ENCODE measurements at regions not wholly inside any gene's neighbourhood (a gene's known extent, or its start where the extent isn't known, plus 50 kb on each side); places are given as distances from the start of the nearest gene placed in this dataset.

DNA sequence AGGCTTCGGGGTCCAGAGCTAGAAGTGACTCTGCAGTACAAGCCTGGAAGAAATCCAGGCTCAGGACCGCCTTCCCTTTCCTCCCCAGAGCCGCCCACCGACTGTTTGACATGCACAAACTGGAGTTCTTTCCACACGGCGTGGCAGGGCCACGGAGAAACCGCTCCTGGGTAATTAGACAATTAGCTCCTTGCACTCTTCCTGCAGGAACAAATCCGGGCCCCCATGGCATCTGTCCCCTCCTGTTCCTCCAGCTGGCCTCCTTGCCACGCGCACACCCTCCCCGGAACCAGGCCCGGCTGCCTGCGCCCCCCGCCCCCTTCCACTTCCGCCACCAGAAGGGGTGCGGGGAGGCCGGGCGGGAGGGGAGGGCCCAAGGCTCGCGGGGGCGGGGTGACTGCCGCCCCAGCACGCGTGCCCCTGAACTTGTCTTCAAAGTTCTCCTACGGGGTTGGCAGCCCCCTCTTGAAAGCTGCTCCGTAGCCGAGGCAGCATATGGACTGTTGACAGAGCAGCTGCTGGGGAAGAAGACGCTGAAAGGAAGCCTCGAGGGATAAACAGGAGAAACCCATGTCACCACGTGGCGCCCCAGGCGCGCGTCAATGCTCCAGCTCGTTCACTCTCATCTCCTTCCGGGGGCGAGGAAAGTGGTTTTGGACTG lies 74.3 kb downstream of the SEC61B start:
- TF ChIP-seq, protein P1, sequence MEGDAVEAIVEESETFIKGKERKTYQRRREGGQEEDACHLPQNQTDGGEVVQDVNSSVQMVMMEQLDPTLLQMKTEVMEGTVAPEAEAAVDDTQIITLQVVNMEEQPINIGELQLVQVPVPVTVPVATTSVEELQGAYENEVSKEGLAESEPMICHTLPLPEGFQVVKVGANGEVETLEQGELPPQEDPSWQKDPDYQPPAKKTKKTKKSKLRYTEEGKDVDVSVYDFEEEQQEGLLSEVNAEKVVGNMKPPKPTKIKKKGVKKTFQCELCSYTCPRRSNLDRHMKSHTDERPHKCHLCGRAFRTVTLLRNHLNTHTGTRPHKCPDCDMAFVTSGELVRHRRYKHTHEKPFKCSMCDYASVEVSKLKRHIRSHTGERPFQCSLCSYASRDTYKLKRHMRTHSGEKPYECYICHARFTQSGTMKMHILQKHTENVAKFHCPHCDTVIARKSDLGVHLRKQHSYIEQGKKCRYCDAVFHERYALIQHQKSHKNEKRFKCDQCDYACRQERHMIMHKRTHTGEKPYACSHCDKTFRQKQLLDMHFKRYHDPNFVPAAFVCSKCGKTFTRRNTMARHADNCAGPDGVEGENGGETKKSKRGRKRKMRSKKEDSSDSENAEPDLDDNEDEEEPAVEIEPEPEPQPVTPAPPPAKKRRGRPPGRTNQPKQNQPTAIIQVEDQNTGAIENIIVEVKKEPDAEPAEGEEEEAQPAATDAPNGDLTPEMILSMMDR (IDR thresholded peaks at IDR 0.05), result no peak
- TF ChIP-seq, protein P2, sequence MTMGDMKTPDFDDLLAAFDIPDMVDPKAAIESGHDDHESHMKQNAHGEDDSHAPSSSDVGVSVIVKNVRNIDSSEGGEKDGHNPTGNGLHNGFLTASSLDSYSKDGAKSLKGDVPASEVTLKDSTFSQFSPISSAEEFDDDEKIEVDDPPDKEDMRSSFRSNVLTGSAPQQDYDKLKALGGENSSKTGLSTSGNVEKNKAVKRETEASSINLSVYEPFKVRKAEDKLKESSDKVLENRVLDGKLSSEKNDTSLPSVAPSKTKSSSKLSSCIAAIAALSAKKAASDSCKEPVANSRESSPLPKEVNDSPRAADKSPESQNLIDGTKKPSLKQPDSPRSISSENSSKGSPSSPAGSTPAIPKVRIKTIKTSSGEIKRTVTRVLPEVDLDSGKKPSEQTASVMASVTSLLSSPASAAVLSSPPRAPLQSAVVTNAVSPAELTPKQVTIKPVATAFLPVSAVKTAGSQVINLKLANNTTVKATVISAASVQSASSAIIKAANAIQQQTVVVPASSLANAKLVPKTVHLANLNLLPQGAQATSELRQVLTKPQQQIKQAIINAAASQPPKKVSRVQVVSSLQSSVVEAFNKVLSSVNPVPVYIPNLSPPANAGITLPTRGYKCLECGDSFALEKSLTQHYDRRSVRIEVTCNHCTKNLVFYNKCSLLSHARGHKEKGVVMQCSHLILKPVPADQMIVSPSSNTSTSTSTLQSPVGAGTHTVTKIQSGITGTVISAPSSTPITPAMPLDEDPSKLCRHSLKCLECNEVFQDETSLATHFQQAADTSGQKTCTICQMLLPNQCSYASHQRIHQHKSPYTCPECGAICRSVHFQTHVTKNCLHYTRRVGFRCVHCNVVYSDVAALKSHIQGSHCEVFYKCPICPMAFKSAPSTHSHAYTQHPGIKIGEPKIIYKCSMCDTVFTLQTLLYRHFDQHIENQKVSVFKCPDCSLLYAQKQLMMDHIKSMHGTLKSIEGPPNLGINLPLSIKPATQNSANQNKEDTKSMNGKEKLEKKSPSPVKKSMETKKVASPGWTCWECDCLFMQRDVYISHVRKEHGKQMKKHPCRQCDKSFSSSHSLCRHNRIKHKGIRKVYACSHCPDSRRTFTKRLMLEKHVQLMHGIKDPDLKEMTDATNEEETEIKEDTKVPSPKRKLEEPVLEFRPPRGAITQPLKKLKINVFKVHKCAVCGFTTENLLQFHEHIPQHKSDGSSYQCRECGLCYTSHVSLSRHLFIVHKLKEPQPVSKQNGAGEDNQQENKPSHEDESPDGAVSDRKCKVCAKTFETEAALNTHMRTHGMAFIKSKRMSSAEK (CRISPR knock-in tag; IDR thresholded peaks at IDR 0.05; ENCODE audit: borderline replicate concordance), result no peak
- TF ChIP-seq FOXK1 (CRISPR knock-in tag; IDR thresholded peaks at IDR 0.05) (no peak), NFYB (CRISPR knock-in tag; conservative IDR thresholded peaks at IDR 0.05; ENCODE audit: low read depth) (no peak)
- TF ChIP-seq, protein P3, sequence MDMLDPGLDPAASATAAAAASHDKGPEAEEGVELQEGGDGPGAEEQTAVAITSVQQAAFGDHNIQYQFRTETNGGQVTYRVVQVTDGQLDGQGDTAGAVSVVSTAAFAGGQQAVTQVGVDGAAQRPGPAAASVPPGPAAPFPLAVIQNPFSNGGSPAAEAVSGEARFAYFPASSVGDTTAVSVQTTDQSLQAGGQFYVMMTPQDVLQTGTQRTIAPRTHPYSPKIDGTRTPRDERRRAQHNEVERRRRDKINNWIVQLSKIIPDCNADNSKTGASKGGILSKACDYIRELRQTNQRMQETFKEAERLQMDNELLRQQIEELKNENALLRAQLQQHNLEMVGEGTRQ (CRISPR knock-in tag; IDR thresholded peaks at IDR 0.05), result no peak

All from WTC11 (cell line).